HCT116 (cell line): ENCODE measurements at regions not wholly inside any gene's neighbourhood (a gene's known extent, or its start where the extent isn't known, plus 50 kb on each side); places are given as distances from the start of the nearest gene placed in this dataset.

ENCODE experiments used
- ATAC-seq: fragments of 200-7000 bp; cut with Tn5 transposase; 2 replicates; pipeline ENCODE4 v1.9.1; 2020; ENCODE audit warnings: mild to moderate bottlenecking, moderate library complexity
- BruUV-seq: library from RNA; stranded (reverse); fragments of 400-500 nt; replicated peaks from 2 replicates; lab custom pipeline; 2021; lab: Mats Ljungman, UMichigan
- CTCF ChIA-PET: fragments of 300-600 bp; sonication (Branson Sonifier 250); formaldehyde crosslinking; loops from one replicate; lab custom pipeline; 2021; ENCODE audit warnings: antibody characterized with exemption; lab: Charles Lee
- POLR2A ChIA-PET: fragments of 300-600, 350-600 bp; sonication (Branson Sonifier 250); formaldehyde crosslinking; loops from one replicate; lab custom pipeline; 2021; ENCODE audit warnings: antibody characterized with exemption; lab: Charles Lee
- RAD21 ChIA-PET, 2 experiments: fragments of 300-600 bp; sonication (Branson Sonifier 250); formaldehyde crosslinking; loops; one replicate each; lab custom pipeline; 2023; ENCODE audit warnings: low total read pairs in 2 of 2; ENCODE audit not compliant: uncharacterized antibody in 2 of 2, unreplicated experiment in 2 of 2, low non-redundant PET in 1 of 2; lab: Charles Lee
- DNase-seq: peaks from one replicate; pipeline ENCODE4 v3.0.0-alpha.2; 2010; ENCODE audit warnings: low read depth, low spot score
- H2AFZ ChIP-seq: fragments of 200-600 bp; shearing (Covaris generic), sonication (generic); 2 replicates; pipeline ENCODE4 v1.6.1; 2017; ENCODE audit warnings: low read depth, mixed run types, mixed read lengths, antibody characterized with exemption, low read length; ENCODE audit not compliant: poor library complexity, severe bottlenecking
- H3K27ac ChIP-seq: 2 replicates; pipeline ENCODE4 v1.5.1; 2012; ENCODE audit warnings: low read depth, low read length
- H3K27me3 ChIP-seq: fragments of 200-600 bp; sonication (generic); 2 replicates; pipeline ENCODE4 v1.6.1; 2016; ENCODE audit warnings: mixed run types, low read length, mixed read lengths; ENCODE audit not compliant: insufficient read depth
- H3K36me3 ChIP-seq, 2 experiments: fragments of 200-500 bp in 1 of 2; fragments of 200-600 bp in 1 of 2; sonication (Bioruptor generic) in 1 of 2; sonication (generic) in 1 of 2; 2 replicates each; pipeline versions ENCODE4 v1.5.1 to v1.6.1; 2014 to 2016; ENCODE audit warnings: low read length in 2 of 2, inconsistent platforms in 1 of 2, mixed read lengths in 1 of 2, mixed run types in 1 of 2; ENCODE audit not compliant: insufficient read depth in 2 of 2, control insufficient read depth in 1 of 2
- H3K4me1 ChIP-seq, 2 experiments: fragments of 200-600 bp in 1 of 2; sonication (generic) in 1 of 2; 2 replicates each; pipeline versions ENCODE4 v1.5.1 to v1.6.1; 2012 to 2017; ENCODE audit warnings: low read length in 2 of 2, inconsistent platforms in 1 of 2, mild to moderate bottlenecking in 1 of 2, mixed read lengths in 1 of 2, mixed run types in 1 of 2, moderate library complexity in 1 of 2; ENCODE audit not compliant: insufficient read depth in 2 of 2, control insufficient read depth in 1 of 2
- H3K4me2 ChIP-seq: fragments of 200-600 bp; sonication (generic); 2 replicates; pipeline ENCODE4 v1.6.1; 2017; ENCODE audit warnings: mixed run types, low read length, mixed read lengths
- H3K4me3 ChIP-seq, 2 experiments: fragments of 200-600 bp in 1 of 2; sonication (generic) in 1 of 2; replicated peaks in 1 of 2; 2 replicates each; pipeline ENCODE4 v1.5.1; 2011 to 2016; ENCODE audit warnings: low read length in 2 of 2, control low read depth in 1 of 2, low read depth in 1 of 2, mild to moderate bottlenecking in 1 of 2, mixed read lengths in 1 of 2, mixed run types in 1 of 2
- H3K79me2 ChIP-seq: fragments of 200-600 bp; sonication (generic); 2 replicates; pipeline ENCODE4 v1.6.1; 2017; ENCODE audit warnings: mild to moderate bottlenecking, mixed run types, low read length, moderate library complexity, mixed read lengths; ENCODE audit not compliant: insufficient read depth
- H3K9ac ChIP-seq: fragments of 200-600 bp; sonication (generic); 2 replicates; pipeline ENCODE4 v1.6.1; 2016; ENCODE audit warnings: low read length, mixed read lengths
- H3K9me2 ChIP-seq: fragments of 200-600 bp; sonication (generic), shearing (Covaris generic); 2 replicates; pipeline ENCODE4 v1.6.1; 2017; ENCODE audit warnings: mixed run types, mild to moderate bottlenecking, moderate library complexity; ENCODE audit not compliant: insufficient read depth
- H3K9me3 ChIP-seq, 2 experiments: fragments of 200-500 bp in 1 of 2; fragments of 200-600 bp in 1 of 2; sonication (Bioruptor generic) in 1 of 2; sonication (generic) in 1 of 2; 2 replicates each; pipeline ENCODE4 v1.6.1; 2014 to 2017; ENCODE audit warnings: low read length in 2 of 2, mixed read lengths in 2 of 2, inconsistent platforms in 1 of 2, low read depth in 1 of 2, mild to moderate bottlenecking in 1 of 2, mixed run types in 1 of 2, moderate library complexity in 1 of 2; ENCODE audit not compliant: control insufficient read depth in 1 of 2, insufficient read depth in 1 of 2
- H4K20me1 ChIP-seq: fragments of 200-600 bp; sonication (generic), shearing (Covaris generic); 2 replicates; pipeline ENCODE4 v1.6.1; 2017; ENCODE audit warnings: mixed run types, mild to moderate bottlenecking, moderate library complexity; ENCODE audit not compliant: insufficient read depth
- CBX3 ChIP-seq: IDR thresholded peaks from 2 replicates; pipeline ENCODE4 v1.6.1; 2012; ENCODE audit warnings: low read depth
- CEBPB ChIP-seq: IDR thresholded peaks from 2 replicates; pipeline ENCODE4 v1.6.1; 2012; ENCODE audit warnings: low read depth
- ELF1 ChIP-seq: IDR thresholded peaks from 2 replicates; pipeline ENCODE4 v1.6.1; 2012; ENCODE audit warnings: low read depth, borderline replicate concordance
- EZH2 ChIP-seq: fragments of 200-600 bp; sonication (generic); IDR thresholded peaks from 2 replicates; pipeline ENCODE4 v1.6.1; 2017; ENCODE audit warnings: antibody characterized with exemption, mixed run types
- FOSL1 ChIP-seq: IDR thresholded peaks from 2 replicates; pipeline ENCODE4 v1.6.1; 2012; ENCODE audit warnings: low read depth
- JUND ChIP-seq: IDR thresholded peaks from 2 replicates; pipeline ENCODE4 v1.6.1; 2012
- POLR2A ChIP-seq: IDR thresholded peaks from 2 replicates; pipeline ENCODE4 v1.7.0; 2011; ENCODE audit warnings: borderline replicate concordance; ENCODE audit not compliant: insufficient read depth, insufficient read length; ENCODE audit errors: extremely low read depth
- POLR2AphosphoS5 ChIP-seq: IDR thresholded peaks from 2 replicates; pipeline ENCODE4 v1.6.1; 2011; ENCODE audit warnings: mild to moderate bottlenecking, low read depth, low read length, moderate library complexity
- RAD21 ChIP-seq: IDR thresholded peaks from 2 replicates; pipeline ENCODE4 v1.6.1; 2012; ENCODE audit warnings: low read depth, mild to moderate bottlenecking
- SP1 ChIP-seq: IDR thresholded peaks from 2 replicates; pipeline ENCODE4 v1.6.1; 2012; ENCODE audit warnings: low read depth
- SRF ChIP-seq: IDR thresholded peaks from 2 replicates; pipeline ENCODE4 v1.6.1; 2012; ENCODE audit warnings: low read depth
- TCF7L2 ChIP-seq: IDR thresholded peaks from 2 replicates; pipeline ENCODE4 v1.7.0; 2011; ENCODE audit warnings: borderline replicate concordance, inconsistent platforms; ENCODE audit not compliant: insufficient read depth, insufficient read length; ENCODE audit errors: extremely low read depth
- YY1 ChIP-seq: IDR thresholded peaks from 2 replicates; pipeline ENCODE4 v1.6.1; 2011; ENCODE audit warnings: low read length, low read depth, moderate library complexity, mild to moderate bottlenecking; ENCODE audit not compliant: insufficient replicate concordance; ENCODE audit errors: extremely low read depth
- ZFX ChIP-seq: fragments of 450-650 bp; IDR thresholded peaks from 2 replicates; pipeline ENCODE4 v1.6.1; 2017
- ZNF274 ChIP-seq: fragments of 200-500 bp; sonication (Bioruptor generic); IDR thresholded peaks from 2 replicates; pipeline ENCODE4 v1.6.1; 2014; ENCODE audit warnings: mild to moderate bottlenecking, low read depth, low read length, inconsistent platforms
- intact Hi-C: fragments of 100-400 bp; cut with micrococcal nuclease; formaldehyde crosslinking; loops from 2 replicates; pipeline ENCODE4 v1.10.0; 2022
- TF ChIP-seq, protein P1 (sequence below): IDR thresholded peaks from 2 replicates; pipeline ENCODE4 v1.6.1; 2012; ENCODE audit warnings: low read depth
- TF ChIP-seq, protein P2 (sequence below), 3 experiments: fragments of 200-600 bp in 1 of 3; sonication (generic) in 1 of 3; IDR thresholded peaks in 2 of 3; conservative IDR thresholded peaks in 1 of 3; 2 replicates each; pipeline ENCODE4 v1.5.1; 2012 to 2017; ENCODE audit warnings: low read depth in 2 of 3, low read length in 2 of 3, antibody characterized with exemption in 1 of 3, borderline replicate concordance in 1 of 3, control low read depth in 1 of 3, mild to moderate bottlenecking in 1 of 3, mixed read lengths in 1 of 3, mixed run types in 1 of 3, moderate library complexity in 1 of 3; ENCODE audit not compliant: insufficient read depth in 1 of 3
- TF ChIP-seq, protein P3 (sequence below): IDR thresholded peaks from 2 replicates; pipeline ENCODE4 v1.6.1; 2012
- TF ChIP-seq, protein P4 (sequence below): IDR thresholded peaks from 2 replicates; pipeline ENCODE4 v1.6.1; 2012
- TF ChIP-seq, protein P5 (sequence below): IDR thresholded peaks from 2 replicates; pipeline ENCODE4 v1.6.1; 2011; ENCODE audit warnings: mild to moderate bottlenecking, low read length, moderate library complexity; ENCODE audit not compliant: insufficient replicate concordance; ENCODE audit errors: extremely low read depth

DNA sequence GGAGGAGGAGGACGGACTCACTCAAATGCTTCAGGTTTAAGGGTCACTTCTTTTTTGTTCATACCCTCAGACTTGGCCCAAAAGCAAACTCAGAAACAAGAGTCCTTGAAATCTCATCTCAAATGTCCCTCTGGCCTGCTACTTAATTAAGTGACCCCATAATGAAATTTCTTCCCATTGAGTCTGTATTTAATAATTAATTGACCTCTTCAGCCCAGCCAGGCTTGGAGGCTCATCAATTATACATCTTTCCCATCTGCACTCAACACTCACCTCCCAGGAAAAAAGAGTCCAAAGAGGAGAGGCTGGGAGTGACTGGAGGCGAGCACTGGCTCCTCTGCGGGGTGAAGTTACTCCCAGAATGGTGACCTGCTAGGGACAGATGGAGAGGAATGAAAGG, 90.5 kb upstream of the EYA2 start:
- Histone ChIP-seq H3K79me2 (no peaks in the 10 kb centered on the region), H3K27me3 (peaks cover 46% of the 10 kb centered on the region), H3K36me3 (no peaks in the 10 kb centered on the region), H3K4me2 (no peak overlapping the region), H2AFZ (no peak overlapping the region), H3K4me3 (no peak overlapping the region), H3K4me1 (no peaks in the 10 kb centered on the region), H3K9me2 (no peaks in the 10 kb centered on the region), H3K9ac (no peak overlapping the region), H3K9me3 (no peaks in the 10 kb centered on the region), H4K20me1 (no peaks in the 10 kb centered on the region), H3K27ac (no peak overlapping the region)
- ChIA-PET CTCF (no interaction called here), RAD21 (no interaction called here), POLR2A (interaction anchor here (1.6 kb wide), 1 partner anchor 8 kb away, joined by 4 read pairs; no protein-coding TSS in a partner anchor)
- no TSS peak for BruUV-seq
- TF ChIP-seq ELF1 (no peak), SP1 (no peak), SRF (no peak), POLR2A (no peak), EZH2 (no peak), ZFX (no peak), JUND (no peak), RAD21 (no peak), POLR2AphosphoS5 (no peak), ZNF274 (no peak), FOSL1 (no peak), TCF7L2 (no peak), YY1 (no peak), CEBPB (no peak), CBX3 (no peak)
- TF ChIP-seq, protein P1, sequence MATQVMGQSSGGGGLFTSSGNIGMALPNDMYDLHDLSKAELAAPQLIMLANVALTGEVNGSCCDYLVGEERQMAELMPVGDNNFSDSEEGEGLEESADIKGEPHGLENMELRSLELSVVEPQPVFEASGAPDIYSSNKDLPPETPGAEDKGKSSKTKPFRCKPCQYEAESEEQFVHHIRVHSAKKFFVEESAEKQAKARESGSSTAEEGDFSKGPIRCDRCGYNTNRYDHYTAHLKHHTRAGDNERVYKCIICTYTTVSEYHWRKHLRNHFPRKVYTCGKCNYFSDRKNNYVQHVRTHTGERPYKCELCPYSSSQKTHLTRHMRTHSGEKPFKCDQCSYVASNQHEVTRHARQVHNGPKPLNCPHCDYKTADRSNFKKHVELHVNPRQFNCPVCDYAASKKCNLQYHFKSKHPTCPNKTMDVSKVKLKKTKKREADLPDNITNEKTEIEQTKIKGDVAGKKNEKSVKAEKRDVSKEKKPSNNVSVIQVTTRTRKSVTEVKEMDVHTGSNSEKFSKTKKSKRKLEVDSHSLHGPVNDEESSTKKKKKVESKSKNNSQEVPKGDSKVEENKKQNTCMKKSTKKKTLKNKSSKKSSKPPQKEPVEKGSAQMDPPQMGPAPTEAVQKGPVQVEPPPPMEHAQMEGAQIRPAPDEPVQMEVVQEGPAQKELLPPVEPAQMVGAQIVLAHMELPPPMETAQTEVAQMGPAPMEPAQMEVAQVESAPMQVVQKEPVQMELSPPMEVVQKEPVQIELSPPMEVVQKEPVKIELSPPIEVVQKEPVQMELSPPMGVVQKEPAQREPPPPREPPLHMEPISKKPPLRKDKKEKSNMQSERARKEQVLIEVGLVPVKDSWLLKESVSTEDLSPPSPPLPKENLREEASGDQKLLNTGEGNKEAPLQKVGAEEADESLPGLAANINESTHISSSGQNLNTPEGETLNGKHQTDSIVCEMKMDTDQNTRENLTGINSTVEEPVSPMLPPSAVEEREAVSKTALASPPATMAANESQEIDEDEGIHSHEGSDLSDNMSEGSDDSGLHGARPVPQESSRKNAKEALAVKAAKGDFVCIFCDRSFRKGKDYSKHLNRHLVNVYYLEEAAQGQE: no peak
- TF ChIP-seq, protein P2, sequence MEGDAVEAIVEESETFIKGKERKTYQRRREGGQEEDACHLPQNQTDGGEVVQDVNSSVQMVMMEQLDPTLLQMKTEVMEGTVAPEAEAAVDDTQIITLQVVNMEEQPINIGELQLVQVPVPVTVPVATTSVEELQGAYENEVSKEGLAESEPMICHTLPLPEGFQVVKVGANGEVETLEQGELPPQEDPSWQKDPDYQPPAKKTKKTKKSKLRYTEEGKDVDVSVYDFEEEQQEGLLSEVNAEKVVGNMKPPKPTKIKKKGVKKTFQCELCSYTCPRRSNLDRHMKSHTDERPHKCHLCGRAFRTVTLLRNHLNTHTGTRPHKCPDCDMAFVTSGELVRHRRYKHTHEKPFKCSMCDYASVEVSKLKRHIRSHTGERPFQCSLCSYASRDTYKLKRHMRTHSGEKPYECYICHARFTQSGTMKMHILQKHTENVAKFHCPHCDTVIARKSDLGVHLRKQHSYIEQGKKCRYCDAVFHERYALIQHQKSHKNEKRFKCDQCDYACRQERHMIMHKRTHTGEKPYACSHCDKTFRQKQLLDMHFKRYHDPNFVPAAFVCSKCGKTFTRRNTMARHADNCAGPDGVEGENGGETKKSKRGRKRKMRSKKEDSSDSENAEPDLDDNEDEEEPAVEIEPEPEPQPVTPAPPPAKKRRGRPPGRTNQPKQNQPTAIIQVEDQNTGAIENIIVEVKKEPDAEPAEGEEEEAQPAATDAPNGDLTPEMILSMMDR (IDR thresholded peaks at IDR 0.05 in 2 of 3, conservative IDR thresholded peaks at IDR 0.05 in 1 of 3; ENCODE audit: borderline replicate concordance in 1 of 3, insufficient read depth in 1 of 3, low read depth in 2 of 3, low read length in 2 of 3): no peak
- TF ChIP-seq, protein P3, sequence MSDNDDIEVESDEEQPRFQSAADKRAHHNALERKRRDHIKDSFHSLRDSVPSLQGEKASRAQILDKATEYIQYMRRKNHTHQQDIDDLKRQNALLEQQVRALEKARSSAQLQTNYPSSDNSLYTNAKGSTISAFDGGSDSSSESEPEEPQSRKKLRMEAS: no peak
- TF ChIP-seq, protein P4, sequence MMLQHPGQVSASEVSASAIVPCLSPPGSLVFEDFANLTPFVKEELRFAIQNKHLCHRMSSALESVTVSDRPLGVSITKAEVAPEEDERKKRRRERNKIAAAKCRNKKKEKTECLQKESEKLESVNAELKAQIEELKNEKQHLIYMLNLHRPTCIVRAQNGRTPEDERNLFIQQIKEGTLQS: no peak
- TF ChIP-seq, protein P5, sequence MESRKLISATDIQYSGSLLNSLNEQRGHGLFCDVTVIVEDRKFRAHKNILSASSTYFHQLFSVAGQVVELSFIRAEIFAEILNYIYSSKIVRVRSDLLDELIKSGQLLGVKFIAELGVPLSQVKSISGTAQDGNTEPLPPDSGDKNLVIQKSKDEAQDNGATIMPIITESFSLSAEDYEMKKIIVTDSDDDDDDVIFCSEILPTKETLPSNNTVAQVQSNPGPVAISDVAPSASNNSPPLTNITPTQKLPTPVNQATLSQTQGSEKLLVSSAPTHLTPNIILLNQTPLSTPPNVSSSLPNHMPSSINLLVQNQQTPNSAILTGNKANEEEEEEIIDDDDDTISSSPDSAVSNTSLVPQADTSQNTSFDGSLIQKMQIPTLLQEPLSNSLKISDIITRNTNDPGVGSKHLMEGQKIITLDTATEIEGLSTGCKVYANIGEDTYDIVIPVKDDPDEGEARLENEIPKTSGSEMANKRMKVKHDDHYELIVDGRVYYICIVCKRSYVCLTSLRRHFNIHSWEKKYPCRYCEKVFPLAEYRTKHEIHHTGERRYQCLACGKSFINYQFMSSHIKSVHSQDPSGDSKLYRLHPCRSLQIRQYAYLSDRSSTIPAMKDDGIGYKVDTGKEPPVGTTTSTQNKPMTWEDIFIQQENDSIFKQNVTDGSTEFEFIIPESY: no peak
- DNase-seq: no peak
- intact Hi-C loops: no loop called here
- no peak for ATAC-seq
